GM04503 (cell line): ENCODE measurements at regions not wholly inside any gene's neighbourhood (a gene's known extent, or its start where the extent isn't known, plus 50 kb on each side); places are given as distances from the start of the nearest gene placed in this dataset.
"Not testable (repeated sequence)": the region's sequence is repeated elsewhere in the genome, so short reads cannot be mapped to it uniquely, and the experiment has no call there.

Source experiments
- DNase-seq: peaks from one replicate; pipeline ENCODE4 v3.0.0-alpha.2; 2012; ENCODE audit warnings: low read depth

DNA sequence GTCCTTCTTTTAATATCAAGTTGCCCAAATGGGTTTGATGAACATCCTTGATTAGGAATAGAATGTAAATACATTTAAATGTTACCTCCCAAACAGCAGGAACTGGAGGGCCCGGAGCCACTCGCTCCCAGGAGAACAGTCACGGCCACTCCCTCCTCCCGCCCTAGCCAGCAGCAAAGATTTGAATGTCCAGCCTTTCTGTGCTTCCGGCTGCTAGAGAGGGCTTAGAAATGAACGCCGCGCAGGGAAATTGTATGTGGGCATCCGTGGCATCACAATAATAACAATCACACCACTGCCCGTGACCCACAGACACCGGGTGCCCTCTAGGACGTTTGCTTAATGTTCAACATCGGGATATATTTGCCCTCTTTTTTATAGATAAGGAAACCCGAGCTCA, 164.9 kb upstream of the SALL3 start:
- no peak for DNase-seq

- no peak for DNase-seq
Observed at GRCh38 chr18:78816114-78816513, 163.5 kb upstream of the SALL3 start.

DNA sequence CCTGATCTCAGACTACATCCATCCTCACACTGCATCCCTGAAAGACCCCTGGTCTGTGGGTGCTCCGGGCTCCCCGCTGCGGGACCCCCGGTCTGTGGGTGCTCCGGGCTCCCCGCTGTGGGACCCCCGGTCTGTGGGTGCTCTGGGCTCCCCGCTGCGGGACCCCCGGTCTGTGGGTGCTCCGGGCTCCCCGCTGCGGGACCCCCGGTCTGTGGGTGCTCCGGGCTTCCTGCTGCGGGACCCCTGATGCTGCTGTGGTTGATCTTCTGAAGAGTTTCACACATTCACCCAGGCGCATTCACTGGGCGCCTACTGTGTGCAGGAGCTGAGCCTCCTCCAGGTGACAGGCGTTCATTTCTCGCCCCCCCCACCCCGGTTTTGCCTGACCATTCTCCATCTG, 162.7 kb upstream of the SALL3 start:
- no peak for DNase-seq

DNA sequence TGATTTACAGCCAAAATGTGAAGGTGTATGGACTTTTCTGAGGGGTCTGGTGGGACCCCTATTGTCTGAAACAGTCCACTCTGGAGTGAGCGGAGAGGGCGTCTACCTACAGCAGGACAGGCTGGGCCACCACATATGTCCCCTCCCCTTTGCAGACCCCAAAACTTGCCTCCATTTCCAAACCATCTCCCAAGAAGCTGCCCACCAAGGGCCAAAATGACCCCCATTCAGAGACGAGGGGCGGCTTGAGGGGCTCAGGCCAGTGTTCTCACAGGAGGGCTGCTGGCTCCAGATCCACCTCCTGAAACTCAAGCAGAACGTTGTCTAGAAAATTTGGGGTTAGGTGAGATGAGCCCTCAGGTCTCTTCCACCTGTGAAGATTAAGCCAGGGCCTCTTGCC, 161.1 kb upstream of the SALL3 start:
- DNase-seq, result no peak

GRCh38 chr18:78818961-78819360, 160.7 kb upstream of the SALL3 start:
- no peak for DNase-seq

DNA sequence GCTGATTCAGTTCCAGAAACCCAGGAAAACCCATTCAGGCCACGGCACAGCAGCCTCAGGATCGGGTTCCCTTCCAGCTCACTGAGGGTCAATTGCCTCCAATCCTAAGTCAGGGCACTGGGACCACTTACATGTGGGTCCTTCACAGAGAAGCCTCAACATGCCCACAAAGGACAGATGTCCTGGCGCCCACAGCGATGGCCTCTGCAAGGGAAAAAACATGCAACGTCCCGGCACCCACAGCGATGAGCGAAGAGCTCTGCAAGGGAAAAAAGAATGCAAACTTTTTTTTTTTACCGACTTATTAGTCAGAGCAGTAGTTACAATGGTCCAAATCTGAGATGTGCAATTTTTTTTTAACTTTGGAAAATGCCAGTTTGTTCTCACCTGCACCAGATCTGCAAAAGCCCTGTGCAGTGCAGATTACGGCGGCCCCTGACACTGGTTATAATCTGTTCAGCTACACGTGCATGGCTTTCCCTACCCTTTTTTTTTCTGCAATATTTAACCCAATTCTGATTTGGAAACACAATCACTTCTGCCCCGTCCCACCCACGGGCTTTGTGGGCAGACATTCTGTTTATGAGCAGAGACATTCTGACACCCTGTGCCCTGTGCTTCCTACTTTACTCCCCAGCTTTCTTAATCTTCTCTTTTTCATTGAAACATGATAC, 159.3 kb upstream of the SALL3 start:
- DNase-seq, result no peak

GRCh38 chr18:78821396-78821795, 158.2 kb upstream of the SALL3 start:
- DNase-seq, result no peak

GRCh38 chr18:78822171-78822948, 157.3 kb upstream of the SALL3 start:
- DNase-seq, result no peak

- DNase-seq, result no peak
Observed at GRCh38 chr18:78822949-78823285, 156.7 kb upstream of the SALL3 start.

GRCh38 chr18:78825168-78825567, 154.4 kb upstream of the SALL3 start:
- no peak for DNase-seq

GRCh38 chr18:78826631-78827030, 153.0 kb upstream of the SALL3 start:
- DNase-seq, result no peak

DNA sequence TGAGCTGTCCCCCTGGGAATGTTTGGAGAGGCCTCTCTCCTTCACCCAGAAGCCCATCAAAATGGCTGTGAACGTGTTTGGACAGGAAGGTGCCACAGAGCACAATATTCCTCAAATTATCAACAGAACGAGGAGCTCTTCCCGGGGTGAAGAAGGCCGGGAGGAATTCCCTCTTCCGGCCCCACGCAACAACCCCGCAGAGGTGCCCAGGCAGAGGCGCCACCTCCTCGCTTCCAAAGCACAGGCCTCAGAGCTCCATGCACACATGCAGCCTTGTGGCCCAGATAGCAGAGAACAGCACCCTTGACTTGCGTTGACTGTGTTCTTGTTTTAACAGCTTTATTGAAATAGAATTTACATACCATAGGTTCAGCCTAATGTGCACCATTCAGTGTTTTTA, 152.5 kb upstream of the SALL3 start:
- DNase-seq, result no peak

- DNase-seq, result no peak
Observed at GRCh38 chr18:78828131-78828530, 151.5 kb upstream of the SALL3 start.

DNA sequence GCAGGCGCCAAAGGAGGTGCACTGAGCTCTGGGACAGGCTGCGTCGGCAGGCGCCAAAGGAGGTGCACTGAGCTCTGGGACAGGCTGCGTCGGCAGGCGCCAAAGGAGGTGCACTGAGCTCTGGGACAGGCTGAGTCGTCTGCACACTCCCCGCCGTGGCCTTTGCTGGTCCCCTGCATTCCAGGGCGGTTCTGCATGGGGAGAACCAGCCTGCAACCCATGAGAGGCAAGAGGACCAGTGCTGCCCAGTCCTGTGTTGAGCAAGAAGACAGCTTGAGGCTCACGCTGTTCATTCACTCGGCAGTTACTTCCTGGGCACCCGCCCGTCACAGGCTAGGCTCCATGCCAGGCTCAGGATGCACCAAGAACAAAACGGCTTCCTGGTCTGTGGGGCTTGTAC, 150.6 kb upstream of the SALL3 start:
- DNase-seq, result not testable (repeated sequence)

DNA sequence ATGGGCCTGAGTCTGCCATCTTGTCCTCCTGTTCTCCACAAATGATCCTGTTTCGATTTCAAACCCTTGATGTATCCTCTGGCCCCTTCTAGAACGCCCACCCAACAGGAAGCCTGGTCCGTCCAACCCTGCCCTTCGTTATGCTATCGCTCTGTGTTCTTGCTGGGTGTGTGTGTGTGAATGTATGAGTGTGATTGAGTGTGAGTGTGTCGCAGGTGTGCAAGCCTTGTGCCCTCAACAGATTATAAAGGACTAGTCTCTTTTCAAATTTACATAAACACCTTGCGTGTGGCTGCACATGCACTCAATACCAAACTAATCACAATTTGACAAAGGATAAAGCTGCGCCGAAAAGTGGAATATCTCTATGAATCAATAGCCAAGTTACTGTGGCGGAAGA, 149.5 kb upstream of the SALL3 start:
- DNase-seq, result no peak

GRCh38 chr18:78830826-78831225, 148.8 kb upstream of the SALL3 start:
- no peak for DNase-seq

GRCh38 chr18:78831603-78832002, 148.0 kb upstream of the SALL3 start:
- DNase-seq, result no peak

DNA sequence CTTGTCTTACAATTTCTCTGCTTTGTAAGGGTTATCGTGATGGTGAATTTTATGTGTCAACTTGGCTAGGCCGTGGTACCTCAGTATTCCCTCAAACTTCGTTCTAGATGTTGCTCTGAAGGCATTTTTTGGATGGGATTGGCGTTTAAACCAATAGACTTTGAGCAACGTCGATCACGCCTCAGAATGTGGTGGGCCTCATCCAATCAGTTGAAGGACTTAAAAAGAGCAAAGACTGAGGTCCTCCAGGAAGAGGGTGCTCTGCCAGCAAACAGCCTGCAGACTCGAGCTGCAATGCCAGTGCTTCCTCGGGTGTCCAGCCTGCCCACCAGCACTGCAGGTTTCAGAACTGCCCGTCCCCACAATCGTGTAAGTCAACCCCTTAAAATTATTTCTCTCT, 145.8 kb upstream of the SALL3 start:
- no peak for DNase-seq

- DNase-seq, result no peak
Observed at GRCh38 chr18:78836838-78837237, 142.8 kb upstream of the SALL3 start.

- no peak for DNase-seq
Observed at GRCh38 chr18:78837754-78838153, 141.9 kb upstream of the SALL3 start.

GRCh38 chr18:78838183-78838582, 141.4 kb upstream of the SALL3 start:
- DNase-seq, result no peak

- no peak for DNase-seq
Observed at GRCh38 chr18:78849046-78849445, 130.6 kb upstream of the SALL3 start.

DNA sequence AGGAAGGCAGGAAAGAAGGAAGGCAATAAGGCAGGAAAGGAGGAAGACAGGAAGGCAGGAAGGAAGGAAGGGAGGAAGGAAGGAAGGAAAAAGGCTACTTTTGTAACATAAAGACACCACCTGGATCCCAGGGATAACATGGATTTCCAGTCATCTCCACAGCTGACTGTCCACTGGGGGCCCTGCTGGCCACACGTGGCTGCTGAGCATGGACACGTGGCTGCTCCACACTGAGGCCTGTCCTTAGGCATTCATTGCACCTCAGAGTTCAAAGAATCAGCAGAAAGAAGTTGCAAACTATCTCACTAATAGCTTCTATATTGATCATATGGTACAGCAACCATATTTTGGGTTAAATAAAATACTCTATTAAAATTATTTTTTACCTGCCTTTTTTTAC, 130.2 kb upstream of the SALL3 start:
- no peak for DNase-seq

DNA sequence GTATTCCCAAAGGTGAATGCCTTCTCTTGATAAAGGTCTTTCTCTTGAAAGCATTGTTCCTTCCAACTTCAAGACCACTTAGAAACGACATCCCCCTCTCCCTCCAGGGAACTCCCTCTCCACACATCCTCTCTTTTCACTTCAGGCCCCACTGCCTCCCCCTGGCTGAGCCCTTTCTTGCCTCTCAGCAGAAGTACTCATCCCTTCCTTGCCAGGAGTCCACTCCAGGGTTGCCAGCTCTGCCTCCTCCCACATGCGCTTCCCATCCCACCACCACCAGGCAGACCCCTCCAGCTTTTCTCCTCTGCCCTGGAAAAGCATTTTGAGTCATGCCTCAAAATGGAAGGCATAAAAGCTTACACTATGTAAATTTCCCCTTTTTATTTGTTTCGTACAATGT, 126.3 kb upstream of the SALL3 start:
- DNase-seq, result no peak
